Astrocyte of the spinal cord (primary cell): ENCODE measurements at regions not wholly inside any gene's neighbourhood (a gene's known extent, or its start where the extent isn't known, plus 50 kb on each side); places are given as distances from the start of the nearest gene placed in this dataset.
"Not testable (repeated sequence)": the region's sequence is repeated elsewhere in the genome, so short reads cannot be mapped to it uniquely, and the experiment has no call there.

Source experiments
- DNase-seq: peaks from one replicate; pipeline ENCODE4 v3.0.0; 2011; ENCODE audit warnings: low read depth, low spot score
- H3K4me3 ChIP-seq: 2 replicates; pipeline ENCODE4 v1.5.1; 2011; ENCODE audit warnings: low read depth, mild to moderate bottlenecking, low read length, moderate library complexity
- CTCF ChIP-seq: IDR thresholded peaks from 2 replicates; pipeline ENCODE4 v1.5.1; 2012; ENCODE audit warnings: low read depth, mild to moderate bottlenecking, low read length, inconsistent platforms
- in situ Hi-C: cut with HindIII; loops from 2 replicates; pipeline ENCODE4 v1.10.0; 2017; ENCODE audit warnings: low sequenced_read_pairs

DNA sequence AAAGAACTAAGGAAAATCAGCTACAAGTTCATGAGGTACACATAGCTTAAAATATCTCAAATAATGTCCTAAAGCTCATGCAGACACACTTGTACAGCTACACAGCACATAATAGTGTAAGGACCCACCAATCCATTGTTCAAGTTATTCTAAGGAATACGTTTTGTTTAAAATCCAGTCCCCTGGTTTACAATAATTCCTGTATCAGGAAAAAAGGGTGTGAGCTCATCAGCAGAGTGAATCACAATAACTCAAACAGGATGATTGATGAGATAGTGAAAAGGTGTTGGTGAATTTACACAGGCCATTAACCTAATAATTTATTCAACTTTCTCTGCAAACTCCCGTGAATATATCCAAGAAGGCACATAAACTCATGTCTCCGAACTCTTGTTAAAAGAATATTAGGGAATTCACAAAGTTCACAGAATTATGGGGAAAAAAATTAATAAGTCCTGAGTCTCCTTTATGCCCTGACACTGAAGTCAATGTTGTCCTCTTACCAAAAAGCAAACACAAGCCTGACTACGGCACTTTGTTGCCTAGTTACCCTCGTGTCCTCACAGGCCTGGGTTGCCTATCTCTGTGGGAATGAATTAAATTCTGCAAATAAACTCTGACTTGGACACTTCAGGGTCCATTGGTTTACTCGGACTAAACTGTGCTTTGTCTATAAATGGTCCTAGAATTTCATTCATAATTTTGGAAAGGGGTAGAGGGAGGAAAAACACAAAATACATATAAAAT, 142.8 kb upstream of the PDE4D start:
- DNase-seq: no peak
- no peak for TF ChIP-seq CTCF
- in situ Hi-C loops: no loop called here
- H3K4me3 ChIP-seq: no peak overlapping the region

DNA sequence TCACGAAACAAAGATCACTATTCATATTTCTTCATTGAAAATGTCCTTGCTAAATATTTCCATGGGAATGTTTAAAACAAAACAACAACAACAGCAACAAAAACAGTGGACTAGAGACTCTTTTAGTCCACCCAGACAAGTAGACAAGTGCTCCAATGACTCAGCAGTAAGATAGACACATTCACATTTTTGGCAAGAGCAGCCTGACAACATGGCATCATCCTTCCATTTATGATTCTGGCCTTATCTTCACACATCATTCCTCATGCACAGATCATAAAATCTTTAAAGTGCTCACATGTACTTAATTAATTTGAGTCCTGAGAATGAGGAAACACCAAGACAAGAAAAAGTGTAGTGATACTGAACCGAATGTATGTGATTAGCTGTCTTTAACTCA, 132.6 kb upstream of the PDE4D start:
- TF ChIP-seq CTCF: no peak
- H3K4me3 ChIP-seq: no peak overlapping the region
- peak; percentile 25 for DNase-seq
- in situ Hi-C loops: no loop called here

GRCh38 chr5:60024104-60024503, 130.6 kb upstream of the PDE4D start:
- in situ Hi-C loops: no loop called here
- TF ChIP-seq CTCF: no peak
- peak; percentile 20 for DNase-seq
- H3K4me3 ChIP-seq: no peak overlapping the region

DNA sequence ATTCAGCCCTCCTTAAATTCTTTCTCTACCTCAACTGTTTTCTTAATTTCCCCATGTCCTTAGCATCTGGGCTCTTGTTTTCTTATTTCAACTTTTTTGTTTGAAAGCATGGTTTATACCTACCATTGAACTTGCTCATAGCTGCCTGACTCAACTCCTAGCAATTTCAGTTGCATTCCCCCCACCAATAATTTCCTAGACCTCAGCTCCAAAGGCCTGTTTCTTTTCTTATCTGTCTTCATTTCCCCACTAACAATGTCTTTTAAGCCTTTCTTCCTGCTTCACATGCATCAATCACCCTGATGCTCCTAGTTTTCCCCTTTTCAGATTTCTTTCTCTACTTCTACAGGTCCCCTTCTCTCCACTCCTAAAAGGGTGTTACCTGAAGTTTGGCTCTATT, 129.7 kb upstream of the PDE4D start:
- no peak overlapping the region for H3K4me3 ChIP-seq
- in situ Hi-C loops: no loop called here
- DNase-seq: peak; percentile 71
- no peak for TF ChIP-seq CTCF

GRCh38 chr5:60020457-60020856, 126.9 kb upstream of the PDE4D start:
- in situ Hi-C loops: no loop called here
- no peak overlapping the region for H3K4me3 ChIP-seq
- no peak for TF ChIP-seq CTCF
- no peak for DNase-seq

- in situ Hi-C loops, H3K4me3 ChIP-seq, DNase-seq: not testable (repeated sequence)
Observed at GRCh38 chr5:60018960-60019359, 125.4 kb upstream of the PDE4D start.

GRCh38 chr5:60018091-60018490, 124.6 kb upstream of the PDE4D start:
- H3K4me3 ChIP-seq: no peak overlapping the region
- DNase-seq: peak; percentile 27
- no peak for TF ChIP-seq CTCF
- in situ Hi-C loops: no loop called here
